ENCODE measurements at regions not wholly inside any gene's neighbourhood (a gene's known extent, or its start where the extent isn't known, plus 50 kb on each side); places are given as distances from the start of the nearest gene placed in this dataset.
"Not testable (repeated sequence)": the region's sequence is repeated elsewhere in the genome, so short reads cannot be mapped to it uniquely, and the experiment has no call there.

- DNase-seq: no peak
Measured at GRCh38 chr6:92485487-92485886, 933.9 kb downstream of the EPHA7 start.

- DNase-seq: no peak
Measured at GRCh38 chr6:92479831-92480230, 939.5 kb downstream of the EPHA7 start.

- no peak for DNase-seq
Measured at GRCh38 chr6:92473056-92473455, 946.3 kb downstream of the EPHA7 start.

- DNase-seq: no peak
Measured at GRCh38 chr6:92469186-92469828, 950.1 kb downstream of the EPHA7 start.

GRCh38 chr6:92468066-92468465 lies 951.3 kb downstream of the EPHA7 start:
- DNase-seq: no peak

- no peak for DNase-seq
Measured at GRCh38 chr6:92460133-92460532, 959.2 kb downstream of the EPHA7 start.

GRCh38 chr6:92459606-92460005 lies 959.8 kb downstream of the EPHA7 start:
- no peak for DNase-seq

GRCh38 chr6:92446052-92446451 lies 973.3 kb downstream of the EPHA7 start:
- DNase-seq: no peak

- no peak for DNase-seq
Measured at GRCh38 chr6:92433911-92434310, 985.4 kb downstream of the EPHA7 start.

GRCh38 chr6:92431502-92431901 lies 987.9 kb downstream of the EPHA7 start:
- DNase-seq: no peak

GRCh38 chr6:92428448-92428847 lies 990.9 kb downstream of the EPHA7 start:
- DNase-seq: no peak

GRCh38 chr6:92427453-92427852 lies 991.9 kb downstream of the EPHA7 start:
- no peak for DNase-seq

GRCh38 chr6:92415656-92416055 lies 1003.7 kb downstream of the EPHA7 start:
- DNase-seq: no peak

- no peak for DNase-seq
Measured at GRCh38 chr6:92408350-92408749, 1011.0 kb downstream of the EPHA7 start.

- DNase-seq: no peak
Measured at GRCh38 chr6:92404281-92404680, 1015.1 kb downstream of the EPHA7 start.

GRCh38 chr6:92399911-92400310 lies 1019.4 kb downstream of the EPHA7 start:
- no peak for DNase-seq

- not testable (repeated sequence) for DNase-seq
Measured at GRCh38 chr6:92388706-92389105, 1030.7 kb downstream of the EPHA7 start.

GRCh38 chr6:92380803-92381601 lies 1038.4 kb downstream of the EPHA7 start:
- DNase-seq: no peak

- DNase-seq: no peak
Measured at GRCh38 chr6:92377137-92377536, 1042.2 kb downstream of the EPHA7 start.

- DNase-seq: no peak
Measured at GRCh38 chr6:92376691-92377090, 1042.7 kb downstream of the EPHA7 start.

GRCh38 chr6:92371211-92372208 lies 1047.8 kb downstream of the EPHA7 start:
- DNase-seq: no peak

GRCh38 chr6:92369309-92369708 lies 1050.0 kb downstream of the EPHA7 start:
- no peak for DNase-seq

- no peak for DNase-seq
Measured at GRCh38 chr6:92364948-92365541, 1054.3 kb downstream of the EPHA7 start.

Measured in hematopoietic multipotent progenitor cell treated with erythropoietin and hydrocortisone succinate and interleukin-3 and kit ligand, for 6 days (in vitro differentiated cells).